ENCODE measurements at regions not wholly inside any gene's neighbourhood (a gene's known extent, or its start where the extent isn't known, plus 50 kb on each side); places are given as distances from the start of the nearest gene placed in this dataset.
"Not testable (repeated sequence)": the region's sequence is repeated elsewhere in the genome, so short reads cannot be mapped to it uniquely, and the experiment has no call there.

DNA sequence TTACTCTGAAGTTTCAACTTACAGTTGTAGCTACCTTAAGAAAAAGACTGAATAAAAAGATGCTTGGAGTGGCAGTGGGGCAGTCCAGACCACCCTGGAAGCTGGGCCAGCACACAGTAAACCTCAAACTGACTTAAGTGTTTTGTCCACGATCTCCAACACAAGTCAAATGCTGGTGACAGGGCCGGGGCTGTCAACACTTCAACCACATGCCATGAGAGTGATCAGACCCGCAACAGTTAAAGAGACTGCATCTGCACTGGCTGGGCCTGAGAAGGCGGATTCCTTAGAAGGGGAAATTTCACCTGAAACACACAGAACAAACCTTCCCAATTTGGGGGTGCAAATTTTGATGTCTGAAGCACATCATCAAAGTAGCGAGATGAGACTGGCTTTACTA, 223.5 kb upstream of the CAND1 start:
- no peak overlapping the region for H3K27ac ChIP-seq
- TF ChIP-seq ZFX (IDR thresholded peaks at IDR 0.05): no peak
- TF ChIP-seq, protein P1, sequence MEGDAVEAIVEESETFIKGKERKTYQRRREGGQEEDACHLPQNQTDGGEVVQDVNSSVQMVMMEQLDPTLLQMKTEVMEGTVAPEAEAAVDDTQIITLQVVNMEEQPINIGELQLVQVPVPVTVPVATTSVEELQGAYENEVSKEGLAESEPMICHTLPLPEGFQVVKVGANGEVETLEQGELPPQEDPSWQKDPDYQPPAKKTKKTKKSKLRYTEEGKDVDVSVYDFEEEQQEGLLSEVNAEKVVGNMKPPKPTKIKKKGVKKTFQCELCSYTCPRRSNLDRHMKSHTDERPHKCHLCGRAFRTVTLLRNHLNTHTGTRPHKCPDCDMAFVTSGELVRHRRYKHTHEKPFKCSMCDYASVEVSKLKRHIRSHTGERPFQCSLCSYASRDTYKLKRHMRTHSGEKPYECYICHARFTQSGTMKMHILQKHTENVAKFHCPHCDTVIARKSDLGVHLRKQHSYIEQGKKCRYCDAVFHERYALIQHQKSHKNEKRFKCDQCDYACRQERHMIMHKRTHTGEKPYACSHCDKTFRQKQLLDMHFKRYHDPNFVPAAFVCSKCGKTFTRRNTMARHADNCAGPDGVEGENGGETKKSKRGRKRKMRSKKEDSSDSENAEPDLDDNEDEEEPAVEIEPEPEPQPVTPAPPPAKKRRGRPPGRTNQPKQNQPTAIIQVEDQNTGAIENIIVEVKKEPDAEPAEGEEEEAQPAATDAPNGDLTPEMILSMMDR (conservative IDR thresholded peaks at IDR 0.05): no peak

DNA sequence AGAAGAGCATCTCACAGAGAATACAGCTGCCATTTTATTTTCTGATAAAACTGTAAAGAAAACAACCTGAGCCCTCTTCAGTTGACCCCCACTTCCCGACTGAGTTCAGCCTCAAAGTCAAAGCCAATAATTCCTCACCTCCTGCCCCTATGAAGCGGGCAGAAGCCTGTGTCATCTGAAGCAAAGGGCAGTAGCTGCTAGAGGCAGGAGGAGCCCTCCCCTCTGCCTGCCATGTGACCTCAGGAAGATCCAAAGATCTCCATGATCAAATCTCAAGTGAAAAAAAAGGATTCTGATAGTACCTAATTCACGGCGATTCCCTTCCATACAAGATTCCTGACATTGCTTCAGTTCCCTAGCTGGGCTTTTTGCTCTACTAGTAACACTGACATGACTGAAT, 223.1 kb upstream of the CAND1 start:
- H3K27ac ChIP-seq: no peak overlapping the region
- TF ChIP-seq, protein P1 (conservative IDR thresholded peaks at IDR 0.05): no peak
- no peak for TF ChIP-seq ZFX (IDR thresholded peaks at IDR 0.05)

DNA sequence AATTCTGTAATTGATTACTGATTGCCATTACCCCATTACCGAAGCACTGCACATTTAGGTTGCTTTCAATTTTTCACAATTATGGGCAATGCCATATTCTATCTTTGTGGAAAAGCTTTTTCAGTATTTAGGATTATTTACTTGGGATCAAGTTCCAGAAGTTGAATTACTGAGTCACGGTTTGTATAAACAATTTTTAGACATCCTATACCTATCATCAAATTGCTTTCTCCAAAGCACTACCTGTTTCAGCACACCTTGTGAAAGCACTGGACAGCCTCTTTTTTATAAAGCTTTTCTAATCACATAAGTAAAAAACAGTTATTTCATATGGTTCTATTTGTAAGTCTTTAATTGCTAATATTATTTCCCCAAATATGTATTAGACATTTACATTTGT, 221.5 kb upstream of the CAND1 start:
- H3K27ac ChIP-seq: no peak overlapping the region
- no peak for TF ChIP-seq ZFX (IDR thresholded peaks at IDR 0.05)
- TF ChIP-seq, protein P1 (conservative IDR thresholded peaks at IDR 0.05): no peak

DNA sequence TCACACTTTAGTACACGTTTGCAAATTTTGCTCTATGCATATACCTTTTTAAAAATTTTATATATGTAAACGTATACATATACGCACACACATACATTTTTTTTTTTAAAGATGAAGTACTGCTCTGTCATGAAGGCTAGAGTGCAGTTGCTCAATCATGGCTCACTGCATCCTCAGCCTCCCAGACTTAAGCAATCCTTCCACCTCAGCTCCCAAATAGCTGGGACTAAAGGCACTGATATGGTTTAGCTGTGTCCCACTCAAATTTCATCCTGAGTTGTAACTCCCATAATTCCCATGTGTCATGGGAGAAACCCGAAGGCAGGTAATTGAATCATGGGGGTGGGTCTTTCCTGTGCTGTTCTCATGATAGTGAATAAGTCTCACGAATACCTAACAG, 220.8 kb upstream of the CAND1 start:
- no peak for TF ChIP-seq ZFX (IDR thresholded peaks at IDR 0.05)
- TF ChIP-seq, protein P1 (conservative IDR thresholded peaks at IDR 0.05): no peak
- no peak overlapping the region for H3K27ac ChIP-seq

DNA sequence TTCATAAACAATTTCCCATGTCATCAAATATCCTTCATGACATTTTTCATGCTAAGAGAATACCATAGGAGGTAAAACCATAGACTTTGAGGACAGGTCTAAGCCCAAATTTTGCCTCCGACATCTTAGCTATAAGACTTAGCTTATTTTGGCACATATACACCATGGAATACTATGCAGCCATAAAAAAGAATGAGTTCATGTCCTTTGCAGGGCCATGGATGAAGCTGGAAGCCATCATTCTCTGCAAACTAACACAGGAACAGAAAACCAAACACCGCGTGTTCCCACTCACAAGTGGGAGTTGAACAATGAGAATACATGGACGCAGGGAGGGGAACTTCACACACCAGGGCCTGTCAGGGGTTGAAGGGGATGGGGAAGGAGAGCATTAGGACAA, 220.0 kb upstream of the CAND1 start:
- not testable (repeated sequence) for H3K27ac ChIP-seq

DNA sequence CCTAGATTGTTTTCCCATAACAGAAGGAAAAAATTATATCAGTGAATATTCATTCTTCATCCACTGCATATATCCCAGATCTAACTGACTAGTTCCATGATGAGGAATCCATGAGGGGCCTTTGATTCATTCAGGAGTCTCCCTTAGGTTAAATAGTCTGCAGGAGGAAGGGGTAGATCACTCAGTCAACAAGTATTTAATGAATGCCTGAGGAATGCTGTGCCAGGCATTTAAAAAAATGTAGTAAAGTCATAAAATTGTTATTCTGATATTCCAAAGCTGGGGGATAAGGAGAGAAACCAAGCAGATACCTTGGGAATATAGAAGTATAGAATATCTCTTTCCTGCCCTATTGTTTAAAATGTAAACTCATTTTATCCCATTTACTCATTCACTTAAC, 216.2 kb upstream of the CAND1 start:
- TF ChIP-seq ZFX (IDR thresholded peaks at IDR 0.05): no peak
- TF ChIP-seq, protein P1 (conservative IDR thresholded peaks at IDR 0.05): no peak
- H3K27ac ChIP-seq: no peak overlapping the region

DNA sequence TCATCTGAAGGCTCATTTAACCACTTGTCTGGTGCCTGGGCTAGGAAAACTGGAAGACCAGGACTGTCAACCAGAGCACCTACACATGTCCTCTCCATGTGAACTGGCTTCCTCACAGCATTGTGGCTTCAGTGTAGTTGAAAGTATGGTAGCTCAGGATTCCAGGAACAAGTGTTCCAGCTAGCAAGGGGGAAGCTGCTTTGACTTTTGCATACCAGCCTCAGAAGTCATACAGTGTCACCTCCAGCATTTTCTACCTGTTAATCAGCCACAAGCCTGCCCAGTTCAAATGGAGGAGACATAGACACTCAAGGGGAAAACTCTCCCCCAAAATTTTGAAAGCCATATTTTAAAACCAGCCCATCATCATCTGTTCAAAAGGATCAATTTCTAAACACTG, 212.8 kb upstream of the CAND1 start:
- H3K27ac ChIP-seq: no peak overlapping the region
- TF ChIP-seq, protein P1 (conservative IDR thresholded peaks at IDR 0.05): no peak
- TF ChIP-seq ZFX (IDR thresholded peaks at IDR 0.05): no peak

DNA sequence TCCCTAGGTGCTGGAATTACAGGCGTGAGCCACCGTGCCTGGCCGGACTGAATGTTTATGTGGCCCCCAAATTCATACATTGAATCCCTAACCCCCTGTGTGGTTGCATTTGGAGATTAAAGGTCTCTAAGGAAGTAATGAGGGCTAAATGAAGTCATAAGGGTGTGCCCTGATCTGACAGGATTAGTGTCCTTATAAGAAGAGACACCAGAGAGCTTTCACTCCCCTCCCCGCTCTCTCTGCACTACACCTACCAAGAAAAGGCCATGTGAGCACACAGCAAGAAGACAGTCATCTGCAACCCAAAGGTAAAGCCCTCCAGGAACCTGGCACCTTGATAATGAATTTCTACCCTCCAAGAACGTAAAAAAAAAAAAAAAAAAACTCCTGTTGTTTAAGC, 212.1 kb upstream of the CAND1 start:
- H3K27ac ChIP-seq: no peak overlapping the region
- TF ChIP-seq, protein P1 (conservative IDR thresholded peaks at IDR 0.05): no peak
- TF ChIP-seq ZFX (IDR thresholded peaks at IDR 0.05): no peak
